Activated naive CD8-positive, alpha-beta T cell treated with anti-CD3 and anti-CD28 coated beads, Interleukin-2, amount 10 ng/mL, durations not matched to agents 7 days and 5 days (primary cell): ENCODE measurements at regions not wholly inside any gene's neighbourhood (a gene's known extent, or its start where the extent isn't known, plus 50 kb on each side); places are given as distances from the start of the nearest gene placed in this dataset.

Experiments
- ATAC-seq: fragments of 150-1000 bp; cut with Tn5 transposase; one replicate; pipeline ENCODE4 v1.10.0; 2021; ENCODE audit warnings: low read depth, moderate library complexity
- POLR2A ChIA-PET: fragments of 350-600 bp; sonication (Branson Sonifier 250); formaldehyde crosslinking; loops from one replicate; lab custom pipeline; 2021; ENCODE audit warnings: antibody characterized with exemption; lab: Charles Lee
- DNase-seq: peaks from one replicate; pipeline ENCODE4 v3.0.0; 2021
- H3K27ac Mint-ChIP-seq: one replicate; pipeline ENCODE4 v1.8.0; 2022; ENCODE audit warnings: mild to moderate bottlenecking, mixed read lengths
- H3K27me3 Mint-ChIP-seq: one replicate; pipeline ENCODE4 v1.8.0; 2022; ENCODE audit warnings: mild to moderate bottlenecking, moderate library complexity, mixed read lengths
- H3K36me3 Mint-ChIP-seq: one replicate; pipeline ENCODE4 v1.8.0; 2021; ENCODE audit warnings: mild to moderate bottlenecking, mixed read lengths
- H3K4me1 Mint-ChIP-seq: one replicate; pipeline ENCODE4 v1.8.0; 2021; ENCODE audit warnings: mixed read lengths
- H3K4me3 Mint-ChIP-seq: one replicate; pipeline ENCODE4 v1.8.0; 2022; ENCODE audit warnings: mild to moderate bottlenecking, moderate library complexity, mixed read lengths
- H3K9me3 Mint-ChIP-seq: one replicate; pipeline ENCODE4 v1.8.0; 2021; ENCODE audit warnings: mixed read lengths

DNA sequence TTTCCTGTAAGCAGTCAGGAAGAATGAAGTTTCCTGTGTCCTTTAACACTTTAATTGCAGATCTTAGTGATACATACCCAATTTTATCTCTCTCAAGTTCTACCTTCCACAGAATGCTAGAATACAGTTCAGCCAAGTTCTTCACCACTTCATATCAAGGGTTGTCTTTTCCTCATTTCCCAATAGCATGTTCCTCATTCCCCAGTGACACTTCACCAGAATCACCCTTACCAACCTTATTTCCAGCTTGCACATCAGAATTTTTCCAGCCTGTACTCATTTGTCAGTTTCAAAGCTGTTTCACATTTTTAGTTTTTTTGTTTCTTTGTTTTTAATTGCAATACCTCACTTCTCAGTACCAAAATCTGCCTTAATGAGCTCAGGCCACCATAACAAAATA lies 126.1 kb downstream of the ESM1 start:
- no peak overlapping the region for H3K27ac Mint-ChIP-seq

DNA sequence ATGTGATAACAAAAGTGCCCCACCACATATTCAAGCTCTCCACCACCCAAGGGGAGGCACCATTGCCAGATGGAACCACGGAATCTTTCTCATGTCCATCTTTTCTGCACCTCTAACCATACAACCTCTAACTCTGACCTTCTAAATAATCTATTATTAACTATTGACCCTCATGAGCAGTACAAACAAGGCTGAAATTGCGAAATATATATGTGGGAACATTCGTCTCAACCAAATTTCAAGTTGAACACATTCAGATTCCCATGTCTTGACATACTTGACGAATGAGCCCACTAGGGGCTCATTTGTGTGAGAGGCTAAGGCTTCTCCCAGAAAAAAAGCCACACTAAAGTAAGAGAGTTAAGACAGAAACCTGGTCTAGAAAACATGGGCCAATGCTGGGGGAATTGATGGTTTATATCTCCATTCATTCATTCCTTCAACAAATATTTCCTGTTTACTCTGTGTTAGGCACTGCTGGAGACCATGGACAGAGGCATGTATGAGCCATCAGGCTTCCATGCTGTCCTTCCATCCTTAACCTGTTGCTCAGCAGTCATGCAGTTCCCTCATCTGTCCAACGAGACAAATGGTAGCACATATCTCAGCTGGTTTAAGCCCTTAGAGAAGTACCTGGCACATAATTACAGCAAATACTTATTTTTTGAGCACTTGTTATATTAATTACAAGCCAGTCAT lies 130.4 kb downstream of the ESM1 start:
- ATAC-seq, result no peak
- Mint-ChIP-seq H3K36me3 (peaks cover 3% of the 10 kb centered on the region), H3K27me3 (peaks cover 12% of the 10 kb centered on the region), H3K4me1 (no peaks in the 10 kb centered on the region), H3K27ac (no peak overlapping the region), H3K9me3 (peaks cover 23% of the 10 kb centered on the region), H3K4me3 (no peak overlapping the region)
- DNase-seq, result no peak
- POLR2A ChIA-PET, result no interaction called here

More for the DNA sequence above, 126.1 kb downstream of the ESM1 start:
- peaks cover 3% of the 10 kb centered on the region for H3K36me3 Mint-ChIP-seq
- H3K9me3 Mint-ChIP-seq, result peaks cover 26% of the 10 kb centered on the region
- no peak overlapping the region for H3K4me3 Mint-ChIP-seq
- H3K27me3 Mint-ChIP-seq, result peaks cover 19% of the 10 kb centered on the region
- POLR2A ChIA-PET, result no interaction called here
- H3K4me1 Mint-ChIP-seq, result peaks cover 3% of the 10 kb centered on the region
- no peak for ATAC-seq
- DNase-seq, result no peak

DNA sequence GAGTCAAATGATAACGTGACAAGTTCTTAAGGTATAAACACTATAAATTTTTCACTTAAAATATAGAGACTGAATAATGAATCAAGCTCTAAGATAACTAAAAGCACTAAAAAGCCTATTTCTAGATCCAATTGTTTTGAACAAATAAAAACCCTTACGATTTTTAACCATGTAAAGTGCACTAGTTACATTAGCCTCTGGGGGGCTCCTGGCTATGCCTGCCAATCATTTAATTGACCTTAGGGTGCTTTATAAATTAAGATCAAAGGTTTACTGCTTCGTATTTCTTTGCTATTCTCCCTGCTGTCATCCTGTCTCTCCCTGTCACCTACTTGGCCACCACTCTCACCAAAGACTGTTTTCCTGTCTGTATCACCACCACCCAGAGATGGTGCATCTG lies 133.4 kb downstream of the ESM1 start:
- POLR2A ChIA-PET, result no interaction called here
- no peak for DNase-seq
- Mint-ChIP-seq H3K4me1 (peaks cover 5% of the 10 kb centered on the region), H3K27ac (no peak overlapping the region), H3K4me3 (no peak overlapping the region), H3K27me3 (peaks cover 13% of the 10 kb centered on the region), H3K36me3 (no peaks in the 10 kb centered on the region), H3K9me3 (peaks cover 2% of the 10 kb centered on the region)
- no peak for ATAC-seq

DNA sequence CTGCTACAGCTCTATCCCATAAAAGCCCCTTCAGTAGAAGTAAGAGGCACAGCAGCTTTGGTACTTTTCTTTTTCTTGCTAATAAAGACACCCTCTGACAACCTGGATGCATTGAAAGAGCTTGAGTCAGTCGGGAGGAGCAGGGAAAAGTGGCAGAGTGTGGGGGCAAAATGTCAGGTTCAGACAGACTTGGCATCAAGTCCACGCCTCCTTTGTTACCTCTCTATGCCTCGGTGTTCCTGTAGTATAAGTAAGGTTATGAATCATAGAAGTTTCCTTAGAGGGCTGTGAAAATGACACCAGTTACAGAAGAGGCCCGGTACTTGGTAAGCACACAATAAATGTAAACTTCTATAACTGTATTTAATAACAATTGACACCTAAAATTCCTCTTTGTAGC lies 133.9 kb downstream of the ESM1 start:
- peaks cover 1% of the 10 kb centered on the region for H3K9me3 Mint-ChIP-seq
- POLR2A ChIA-PET, result no interaction called here
- DNase-seq (no peak), ATAC-seq (no peak)
- H3K4me3 Mint-ChIP-seq, result no peak overlapping the region
- no peak overlapping the region for H3K27ac Mint-ChIP-seq
- H3K4me1 Mint-ChIP-seq, result peaks cover 5% of the 10 kb centered on the region
- H3K36me3 Mint-ChIP-seq, result no peaks in the 10 kb centered on the region
- H3K27me3 Mint-ChIP-seq, result peaks cover 13% of the 10 kb centered on the region

DNA sequence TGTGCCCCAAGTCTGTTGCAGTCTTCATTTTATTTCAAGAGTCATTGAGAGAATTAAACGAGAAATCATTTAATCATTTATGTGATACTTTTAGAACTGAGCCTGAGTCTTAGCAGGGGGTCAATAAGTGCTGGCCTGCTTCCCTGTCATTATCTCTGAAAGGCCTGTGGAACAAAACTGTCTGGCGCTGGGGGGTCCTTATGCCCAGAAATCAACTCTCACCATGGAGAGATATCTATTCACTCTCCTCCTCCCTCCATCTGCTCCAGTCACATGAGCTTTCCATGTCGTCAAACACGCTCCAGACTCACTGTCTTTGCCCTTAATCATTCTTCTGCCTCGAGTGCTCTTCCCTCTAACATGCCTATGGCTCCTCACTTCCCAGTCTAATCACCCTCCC lies 136.8 kb downstream of the ESM1 start:
- DNase-seq, result no peak
- Mint-ChIP-seq H3K27ac (no peak overlapping the region), H3K9me3 (no peaks in the 10 kb centered on the region), H3K27me3 (peaks cover 13% of the 10 kb centered on the region), H3K36me3 (no peaks in the 10 kb centered on the region), H3K4me3 (no peak overlapping the region), H3K4me1 (peaks cover 11% of the 10 kb centered on the region)
- ATAC-seq, result no peak
- POLR2A ChIA-PET, result no interaction called here

DNA sequence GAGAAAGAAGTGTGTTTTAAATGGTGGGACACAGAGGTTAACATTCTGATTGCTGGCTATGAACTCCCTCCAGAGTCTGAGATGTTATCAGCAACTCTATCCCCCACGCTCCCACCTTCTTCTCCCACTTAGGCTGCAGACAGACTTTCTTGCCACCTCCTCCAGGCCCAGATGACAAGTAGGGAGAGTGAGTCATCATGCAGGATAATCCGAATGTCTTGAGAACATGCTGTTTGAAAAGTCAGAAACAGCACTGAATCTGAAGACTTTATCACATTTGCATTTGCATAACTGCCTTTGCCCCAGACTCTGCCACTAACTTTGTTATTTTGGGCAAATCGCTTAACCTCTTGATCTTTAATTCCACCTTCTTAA lies 139.8 kb downstream of the ESM1 start:
- H3K4me3 Mint-ChIP-seq, result no peak overlapping the region
- POLR2A ChIA-PET, result interaction anchor here (0.6 to 2.1 kb wide), 2 partner anchors 328 to 1021 kb away, joined by 3 to 15 read pairs; partner anchors contain the start of gene SNX18
- H3K36me3 Mint-ChIP-seq, result no peaks in the 10 kb centered on the region
- H3K27ac Mint-ChIP-seq, result no peak overlapping the region
- peaks cover 13% of the 10 kb centered on the region for H3K4me1 Mint-ChIP-seq
- no peak for ATAC-seq
- H3K9me3 Mint-ChIP-seq, result no peaks in the 10 kb centered on the region
- DNase-seq, result no peak
- peaks cover 13% of the 10 kb centered on the region for H3K27me3 Mint-ChIP-seq

DNA sequence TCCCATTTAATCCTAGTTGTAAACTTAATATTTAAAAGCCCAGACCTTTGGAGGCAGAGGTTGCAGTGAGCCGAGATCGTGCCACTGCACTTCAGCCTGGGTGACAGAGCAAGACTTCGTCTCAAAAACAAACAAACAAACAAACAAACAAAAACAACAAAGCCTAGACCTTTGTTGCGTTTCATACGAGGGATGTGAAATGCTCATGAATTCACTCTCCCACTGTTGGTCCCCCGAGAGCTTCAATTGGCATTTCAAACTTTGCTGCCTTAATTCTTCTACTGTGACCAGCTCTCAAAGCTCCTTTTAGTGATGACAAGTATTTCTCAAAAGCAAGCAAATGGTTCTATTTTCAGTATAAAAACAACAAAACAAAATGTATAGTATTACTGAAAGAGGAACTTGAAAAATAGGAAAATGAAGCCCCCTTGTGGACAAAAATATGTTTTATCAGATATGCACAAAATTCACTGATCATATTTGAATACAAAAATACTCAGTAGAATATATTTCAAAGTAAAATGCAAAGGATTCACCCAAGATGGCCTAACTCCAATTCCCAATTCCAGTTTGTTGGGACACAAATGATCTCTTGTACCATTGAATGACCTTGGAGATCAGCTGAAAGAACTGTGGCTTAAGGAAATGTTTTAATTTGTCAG lies 140.4 kb downstream of the ESM1 start:
- ATAC-seq (no peak), DNase-seq (no peak)
- peaks cover 13% of the 10 kb centered on the region for H3K4me1 Mint-ChIP-seq
- H3K27ac Mint-ChIP-seq, result no peak overlapping the region
- POLR2A ChIA-PET, result interaction anchor here (0.6 to 2.1 kb wide), 2 partner anchors 327 to 1020 kb away, joined by 3 to 15 read pairs; partner anchors contain the start of gene SNX18
- no peak overlapping the region for H3K4me3 Mint-ChIP-seq
- H3K36me3 Mint-ChIP-seq, result no peaks in the 10 kb centered on the region
- no peaks in the 10 kb centered on the region for H3K9me3 Mint-ChIP-seq
- H3K27me3 Mint-ChIP-seq, result peaks cover 9% of the 10 kb centered on the region

DNA sequence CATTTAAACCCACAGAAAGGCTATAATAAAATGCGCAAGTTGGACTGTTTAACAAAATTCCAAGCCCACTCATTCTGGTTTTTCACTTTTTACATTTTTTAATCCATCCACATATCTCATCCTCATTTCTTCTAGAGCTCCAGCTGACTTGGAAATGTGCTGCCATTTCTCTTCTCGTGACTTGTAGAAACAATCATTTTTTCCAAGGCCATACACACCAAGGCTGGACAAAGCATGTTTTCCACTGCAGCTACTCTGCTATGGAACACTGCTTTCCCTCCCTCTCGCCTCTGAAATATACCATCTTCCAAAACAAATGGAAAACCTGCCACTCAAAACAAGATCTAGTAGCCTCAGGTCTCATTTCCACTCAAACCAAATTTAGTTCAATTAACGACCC lies 141.1 kb downstream of the ESM1 start:
- Mint-ChIP-seq H3K4me3 (no peak overlapping the region), H3K9me3 (no peaks in the 10 kb centered on the region), H3K27me3 (peaks cover 9% of the 10 kb centered on the region), H3K27ac (no peak overlapping the region), H3K36me3 (no peaks in the 10 kb centered on the region), H3K4me1 (peaks cover 15% of the 10 kb centered on the region)
- no peak for ATAC-seq
- no peak for DNase-seq
- POLR2A ChIA-PET, result interaction anchor here (2.1 kb wide), 1 partner anchor 326 kb away, joined by 15 read pairs; the partner anchor contains the start of gene SNX18

DNA sequence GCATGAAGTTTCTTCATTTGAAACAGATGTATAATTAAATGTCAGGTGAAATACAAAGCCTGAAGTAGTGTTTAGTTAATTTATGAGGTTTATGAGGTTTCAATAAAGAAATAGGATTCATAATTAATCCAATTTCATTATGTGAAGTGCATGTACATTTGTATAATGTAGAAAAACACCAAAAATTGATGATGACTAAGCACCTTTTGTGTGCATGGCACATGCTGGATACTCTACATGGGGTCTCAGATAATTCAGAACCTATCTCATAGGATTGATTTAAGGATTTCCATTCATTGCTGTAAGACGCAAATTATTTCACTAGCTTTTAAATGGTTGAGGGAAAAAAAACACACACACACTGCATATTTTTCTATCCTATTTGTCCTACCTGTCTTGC lies 143.9 kb downstream of the ESM1 start:
- Mint-ChIP-seq H3K4me1 (peaks cover 9% of the 10 kb centered on the region), H3K4me3 (no peak overlapping the region), H3K27ac (no peak overlapping the region), H3K36me3 (no peaks in the 10 kb centered on the region), H3K27me3 (peaks cover 7% of the 10 kb centered on the region), H3K9me3 (no peaks in the 10 kb centered on the region)
- DNase-seq (no peak), ATAC-seq (no peak)
- POLR2A ChIA-PET, result no interaction called here

DNA sequence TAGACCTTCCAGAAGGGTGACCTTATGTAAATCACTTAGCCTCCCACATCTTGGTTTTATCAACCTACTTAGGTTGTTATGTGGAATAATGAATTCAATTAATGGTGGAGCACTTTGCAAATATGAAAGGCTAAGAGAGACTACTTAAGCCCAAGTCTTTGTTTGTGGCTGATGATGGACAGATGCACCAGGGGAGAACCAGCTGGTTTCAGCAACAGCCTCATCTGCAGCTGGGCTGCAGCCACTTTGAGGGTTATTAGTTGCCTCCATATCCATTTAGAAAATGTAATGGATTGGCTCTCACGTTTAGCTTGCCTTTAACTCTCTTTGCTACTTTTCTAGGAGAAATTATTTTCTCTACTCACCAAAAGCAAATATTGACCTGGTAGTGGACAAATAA lies 146.6 kb downstream of the ESM1 start:
- no peak for DNase-seq
- no peak for ATAC-seq
- H3K9me3 Mint-ChIP-seq, result no peaks in the 10 kb centered on the region
- H3K4me3 Mint-ChIP-seq, result no peak overlapping the region
- peaks cover 3% of the 10 kb centered on the region for H3K4me1 Mint-ChIP-seq
- no peak overlapping the region for H3K27ac Mint-ChIP-seq
- POLR2A ChIA-PET, result interaction anchor here (0.6 kb wide), 1 partner anchor 11 kb away, joined by 3 read pairs; no protein-coding TSS in a partner anchor
- H3K36me3 Mint-ChIP-seq, result no peaks in the 10 kb centered on the region
- peaks cover 8% of the 10 kb centered on the region for H3K27me3 Mint-ChIP-seq

DNA sequence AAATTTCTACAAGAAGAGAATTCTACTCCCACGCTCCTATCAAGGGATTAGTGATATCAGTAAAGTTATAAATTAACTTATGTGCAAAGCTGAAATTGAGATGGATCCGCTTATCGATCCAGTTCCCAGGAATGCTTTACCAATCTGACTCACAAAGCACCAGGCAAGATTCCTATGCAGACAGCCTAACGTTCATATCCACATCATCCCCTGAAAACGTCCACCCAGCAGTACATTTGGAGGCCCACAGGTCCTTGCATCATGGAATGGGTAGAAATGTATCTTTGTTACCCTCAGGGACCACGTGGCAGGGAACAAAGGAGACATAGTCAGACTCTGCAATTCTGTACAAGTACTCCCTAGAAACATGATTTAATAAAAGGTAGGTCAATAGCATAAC lies 147.4 kb downstream of the ESM1 start:
- Mint-ChIP-seq H3K27me3 (peaks cover 8% of the 10 kb centered on the region), H3K27ac (no peak overlapping the region), H3K4me1 (peaks cover 3% of the 10 kb centered on the region), H3K4me3 (no peak overlapping the region), H3K36me3 (no peaks in the 10 kb centered on the region), H3K9me3 (no peaks in the 10 kb centered on the region)
- ATAC-seq (no peak), DNase-seq (no peak)
- POLR2A ChIA-PET, result no interaction called here

DNA sequence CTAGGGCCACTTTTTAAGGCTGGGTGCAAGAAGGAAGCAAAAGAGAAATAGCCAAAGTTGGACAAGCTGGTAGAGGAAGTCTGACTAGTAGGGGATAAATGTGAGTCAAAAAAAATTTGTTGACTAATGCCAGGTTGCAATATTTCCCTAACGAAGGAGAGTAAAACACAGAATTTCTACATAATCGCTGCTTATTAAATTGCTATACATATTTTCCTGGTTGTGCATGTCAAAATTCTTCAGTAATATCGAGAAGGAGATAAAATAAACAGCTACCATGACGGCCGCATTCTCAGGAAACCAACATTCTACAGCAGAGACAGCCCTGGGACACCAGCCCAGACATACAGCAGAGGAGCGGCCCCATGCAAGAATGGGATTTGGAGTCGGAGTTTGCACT lies 148.3 kb downstream of the ESM1 start:
- POLR2A ChIA-PET, result no interaction called here
- peaks cover 8% of the 10 kb centered on the region for H3K27me3 Mint-ChIP-seq
- H3K4me3 Mint-ChIP-seq, result no peak overlapping the region
- H3K36me3 Mint-ChIP-seq, result no peaks in the 10 kb centered on the region
- H3K4me1 Mint-ChIP-seq, result peaks cover 3% of the 10 kb centered on the region
- no peak overlapping the region for H3K27ac Mint-ChIP-seq
- no peaks in the 10 kb centered on the region for H3K9me3 Mint-ChIP-seq
- ATAC-seq (no peak), DNase-seq (no peak)

DNA sequence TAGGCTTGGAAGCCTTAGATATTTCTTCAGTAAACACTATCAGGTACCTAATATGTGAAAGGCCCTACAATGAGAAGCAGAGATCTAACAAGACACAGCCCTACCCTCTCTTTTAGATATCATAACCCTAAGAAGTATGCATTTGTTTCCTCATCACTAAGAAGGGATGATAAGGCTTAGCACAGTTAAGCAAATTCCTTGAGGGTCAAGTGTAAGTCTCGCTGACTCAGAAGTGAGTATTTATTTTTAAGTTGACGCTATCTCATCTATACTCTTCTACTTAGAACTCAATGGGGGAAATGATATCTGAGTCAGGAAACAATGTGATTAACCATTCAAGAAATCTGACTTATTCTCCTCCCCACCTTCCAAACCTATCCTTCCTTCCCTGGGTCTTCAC lies 149.7 kb downstream of the ESM1 start:
- no peaks in the 10 kb centered on the region for H3K36me3 Mint-ChIP-seq
- no peak for ATAC-seq
- POLR2A ChIA-PET, result no interaction called here
- no peak for DNase-seq
- peaks cover 1% of the 10 kb centered on the region for H3K4me1 Mint-ChIP-seq
- no peak overlapping the region for H3K27ac Mint-ChIP-seq
- H3K4me3 Mint-ChIP-seq, result no peak overlapping the region
- peaks cover 12% of the 10 kb centered on the region for H3K27me3 Mint-ChIP-seq
- no peaks in the 10 kb centered on the region for H3K9me3 Mint-ChIP-seq
